Endometrium (tissue), 2 donors: ENCODE measurements at regions not wholly inside any gene's neighbourhood (a gene's known extent, or its start where the extent isn't known, plus 50 kb on each side); places are given as distances from the start of the nearest gene placed in this dataset.

Experiments
- FAIRE-seq: peaks from 2 replicates; lab custom pipeline; 2012; peaks lifted over from hg19 to GRCh38; lab: Jason Lieb, UNC
- donor health status: control.
- donor health status: control.

- FAIRE-seq: no peak
Measured at GRCh38 chr5:174159327-174160114, 114.0 kb downstream of the NSG2 start.

GRCh38 chr5:174165406-174165805 is 119.9 kb downstream of the NSG2 start:
- FAIRE-seq: no peak

GRCh38 chr5:174166231-174167079 is 120.9 kb downstream of the NSG2 start:
- FAIRE-seq: no peak

- FAIRE-seq: no peak
Measured at GRCh38 chr5:174167080-174167910, 121.8 kb downstream of the NSG2 start.

GRCh38 chr5:174172152-174172551 is 126.6 kb downstream of the NSG2 start:
- FAIRE-seq: no peak

- FAIRE-seq: no peak
Measured at GRCh38 chr5:174172566-174172965, 127.1 kb downstream of the NSG2 start.

GRCh38 chr5:174173766-174174165 is 128.3 kb downstream of the NSG2 start:
- FAIRE-seq: no peak

GRCh38 chr5:174175716-174176268 is 130.3 kb downstream of the NSG2 start:
- no peak for FAIRE-seq

GRCh38 chr5:174176511-174176910 is 131.0 kb downstream of the NSG2 start:
- no peak for FAIRE-seq

GRCh38 chr5:174177531-174177930 is 132.0 kb downstream of the NSG2 start:
- no peak for FAIRE-seq

- no peak for FAIRE-seq
Measured at GRCh38 chr5:174177976-174178605, 132.6 kb downstream of the NSG2 start.

GRCh38 chr5:174180639-174181038 is 135.1 kb downstream of the NSG2 start:
- no peak for FAIRE-seq

- FAIRE-seq: no peak
Measured at GRCh38 chr5:174182111-174182510, 136.6 kb downstream of the NSG2 start.

GRCh38 chr5:174183701-174184100 is 138.2 kb downstream of the NSG2 start:
- FAIRE-seq: no peak

- FAIRE-seq: no peak
Measured at GRCh38 chr5:174185506-174185905, 140.0 kb downstream of the NSG2 start.

- no peak for FAIRE-seq
Measured at GRCh38 chr5:174186096-174186695, 140.7 kb downstream of the NSG2 start.

GRCh38 chr5:174187001-174187400 is 141.5 kb downstream of the NSG2 start:
- FAIRE-seq: no peak

- FAIRE-seq: no peak
Measured at GRCh38 chr5:174187481-174187880, 142.0 kb downstream of the NSG2 start.

- no peak for FAIRE-seq
Measured at GRCh38 chr5:174188295-174188694, 142.8 kb downstream of the NSG2 start.

- FAIRE-seq: no peak
Measured at GRCh38 chr5:174189654-174190541, 144.4 kb downstream of the NSG2 start.
